ENCODE measurements at regions not wholly inside any gene's neighbourhood (a gene's known extent, or its start where the extent isn't known, plus 50 kb on each side); places are given as distances from the start of the nearest gene placed in this dataset.
A peak's percentile ranks its signal among the peaks of the same experiment; 100 is the strongest.

DNA sequence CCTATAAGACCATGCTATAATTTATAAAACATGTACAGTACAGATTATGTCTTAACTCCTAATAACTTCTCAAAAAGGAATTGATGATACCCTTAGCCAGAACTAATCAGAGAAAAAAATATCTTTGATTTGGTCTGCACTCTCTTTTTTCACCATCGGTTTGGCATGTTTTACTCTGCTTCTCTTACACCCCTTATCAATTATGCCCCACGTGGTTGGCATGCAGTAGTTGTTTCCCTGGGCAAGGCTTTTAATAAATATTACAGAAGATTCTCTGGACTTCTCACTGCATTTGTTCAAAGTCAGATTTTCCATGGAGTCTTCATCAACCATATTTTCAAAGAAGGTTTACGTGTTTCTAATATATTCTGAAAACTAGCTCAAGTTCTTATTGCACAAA, 167.4 kb upstream of the LRIG3 start:
- Histone ChIP-seq H3K27ac (no peak overlapping the region), H3K4me3 (no peak overlapping the region), H3K9me3 (no peaks in the 10 kb centered on the region), H3K36me3 (no peaks in the 10 kb centered on the region), H3K27me3 (no peaks in the 10 kb centered on the region), H3K4me1 (peaks cover 0 to 42% (median 20%) of the 10 kb centered on the region in 4 donors)
- intact Hi-C loops (cut with DNase I; ENCODE audit: low total_unique reads) = loop anchor here (10.0 kb wide), 1 partner anchor 543 kb away; no protein-coding TSS in a partner anchor
- no peak for DNase-seq
- TF ChIP-seq POLR2AphosphoS5 (IDR thresholded peaks at IDR 0.05) = no peak
- 32 to 58% (median 40%) methylated on average over 3 of the region's 3 CpGs for WGBS, 5 donors

DNA sequence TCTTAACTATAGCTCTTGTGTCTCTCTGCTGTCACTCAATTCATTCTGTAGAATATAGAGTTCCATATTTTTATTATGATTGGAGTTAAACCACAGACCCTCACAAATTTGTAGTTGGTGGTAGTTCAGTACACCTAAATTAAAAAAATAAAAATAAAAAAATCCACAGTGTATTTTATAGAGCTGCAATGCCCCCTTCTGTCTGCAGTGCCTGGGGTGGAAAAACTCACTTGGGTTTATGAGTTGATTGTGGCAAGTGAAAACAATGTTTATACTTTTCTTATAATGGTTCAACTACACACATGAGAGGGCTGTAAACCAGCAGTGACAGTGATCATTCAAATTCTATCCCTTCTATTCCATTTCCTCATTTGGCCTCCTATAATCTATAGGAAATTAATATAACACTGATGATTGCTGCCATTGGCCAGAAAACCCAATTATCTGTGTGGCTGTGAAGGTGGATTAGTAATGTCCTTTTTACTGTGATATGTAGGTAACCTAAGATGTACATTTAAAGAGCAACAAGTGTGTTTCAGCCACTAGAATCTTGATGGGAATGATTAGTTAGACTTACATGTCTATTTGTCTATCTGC, 166.9 kb upstream of the LRIG3 start:
- H3K4me1 ChIP-seq = peaks cover 0 to 42% (median 20%) of the 10 kb centered on the region in 4 donors
- no peaks in the 10 kb centered on the region for H3K9me3 ChIP-seq
- H3K27ac ChIP-seq = no peak overlapping the region
- TF ChIP-seq, protein P1, sequence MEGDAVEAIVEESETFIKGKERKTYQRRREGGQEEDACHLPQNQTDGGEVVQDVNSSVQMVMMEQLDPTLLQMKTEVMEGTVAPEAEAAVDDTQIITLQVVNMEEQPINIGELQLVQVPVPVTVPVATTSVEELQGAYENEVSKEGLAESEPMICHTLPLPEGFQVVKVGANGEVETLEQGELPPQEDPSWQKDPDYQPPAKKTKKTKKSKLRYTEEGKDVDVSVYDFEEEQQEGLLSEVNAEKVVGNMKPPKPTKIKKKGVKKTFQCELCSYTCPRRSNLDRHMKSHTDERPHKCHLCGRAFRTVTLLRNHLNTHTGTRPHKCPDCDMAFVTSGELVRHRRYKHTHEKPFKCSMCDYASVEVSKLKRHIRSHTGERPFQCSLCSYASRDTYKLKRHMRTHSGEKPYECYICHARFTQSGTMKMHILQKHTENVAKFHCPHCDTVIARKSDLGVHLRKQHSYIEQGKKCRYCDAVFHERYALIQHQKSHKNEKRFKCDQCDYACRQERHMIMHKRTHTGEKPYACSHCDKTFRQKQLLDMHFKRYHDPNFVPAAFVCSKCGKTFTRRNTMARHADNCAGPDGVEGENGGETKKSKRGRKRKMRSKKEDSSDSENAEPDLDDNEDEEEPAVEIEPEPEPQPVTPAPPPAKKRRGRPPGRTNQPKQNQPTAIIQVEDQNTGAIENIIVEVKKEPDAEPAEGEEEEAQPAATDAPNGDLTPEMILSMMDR (IDR thresholded peaks at IDR 0.05) = peak in 5 of 7 experiments; percentile 15 to 53 (median 44)
- TF ChIP-seq POLR2A (IDR thresholded peaks at IDR 0.05) (no peak), POLR2AphosphoS5 (IDR thresholded peaks at IDR 0.05) (no peak), EP300 (IDR thresholded peaks at IDR 0.05) (no peak)
- no peaks in the 10 kb centered on the region for H3K36me3 ChIP-seq
- H3K4me3 ChIP-seq = no peak overlapping the region
- H3K27me3 ChIP-seq = no peaks in the 10 kb centered on the region
- intact Hi-C loops (cut with DNase I; ENCODE audit: low total_unique reads) = loop anchor here (10.0 kb wide), 1 partner anchor 542 kb away; no protein-coding TSS in a partner anchor
- peak in 1 of 2 donors; percentile 30 for DNase-seq

DNA sequence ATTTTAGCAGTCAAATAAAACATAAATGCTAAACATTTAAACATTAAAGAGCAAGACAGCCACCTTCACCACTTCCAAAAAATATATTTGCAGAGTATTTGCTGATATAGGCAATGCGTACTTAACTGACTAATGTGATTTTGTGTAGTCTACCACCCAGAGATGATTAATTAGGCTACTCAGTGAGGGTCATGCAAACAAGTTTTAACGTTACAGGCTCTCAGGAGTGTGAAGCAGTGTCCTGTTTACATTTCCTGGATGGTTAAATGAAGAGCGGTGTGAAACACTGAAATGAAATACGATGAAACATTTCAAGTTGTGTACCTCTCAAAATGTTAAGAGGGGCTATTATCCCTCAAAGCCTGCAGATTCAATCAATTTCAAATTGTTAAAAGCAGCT, 165.8 kb upstream of the LRIG3 start:
- Histone ChIP-seq H3K4me1 (peaks cover 0 to 42% (median 20%) of the 10 kb centered on the region in 4 donors), H3K4me3 (no peak overlapping the region), H3K9me3 (no peaks in the 10 kb centered on the region), H3K36me3 (no peaks in the 10 kb centered on the region), H3K27ac (no peak overlapping the region), H3K27me3 (no peaks in the 10 kb centered on the region)
- DNase-seq = peak in 1 of 2 donors; percentile 35
- intact Hi-C loops (cut with DNase I; ENCODE audit: low total_unique reads) = loop anchor here (10.0 kb wide), 1 partner anchor 541 kb away; no protein-coding TSS in a partner anchor
- no peak for TF ChIP-seq POLR2A (IDR thresholded peaks at IDR 0.05)
- no peak for TF ChIP-seq EP300 (IDR thresholded peaks at IDR 0.05)
- TF ChIP-seq, protein P1 (IDR thresholded peaks at IDR 0.05) = no peak
- no peak for TF ChIP-seq POLR2AphosphoS5 (IDR thresholded peaks at IDR 0.05)
- 42 to 55% (median 49%) methylated on average over 4 of the region's 4 CpGs for WGBS, 5 donors

DNA sequence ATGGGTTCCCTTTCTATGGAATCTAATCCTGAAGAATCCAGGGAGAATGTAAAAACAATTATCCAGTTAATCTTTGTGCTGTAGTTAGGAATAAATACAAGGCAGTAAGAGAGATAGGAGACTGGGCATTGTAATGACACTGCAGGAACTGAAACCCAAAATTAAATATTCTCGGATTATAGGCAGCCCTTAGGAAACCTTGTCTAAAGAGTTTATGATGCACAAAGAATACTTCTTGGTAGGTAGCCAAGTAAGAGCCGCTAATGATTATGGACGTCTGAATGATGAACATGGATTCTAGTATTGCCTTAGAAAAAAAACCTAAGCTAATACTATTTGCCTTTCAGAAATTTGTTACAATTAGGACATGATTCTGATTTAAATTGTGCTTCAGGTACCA, 165.4 kb upstream of the LRIG3 start:
- Histone ChIP-seq H3K4me3 (no peak overlapping the region), H3K27me3 (no peaks in the 10 kb centered on the region), H3K9me3 (no peaks in the 10 kb centered on the region), H3K4me1 (peaks cover 0 to 42% (median 20%) of the 10 kb centered on the region in 4 donors), H3K36me3 (no peaks in the 10 kb centered on the region), H3K27ac (no peak overlapping the region)
- intact Hi-C loops (cut with DNase I; ENCODE audit: low total_unique reads) = loop anchor here (10.0 kb wide), 1 partner anchor 541 kb away; no protein-coding TSS in a partner anchor
- DNase-seq = peak in 1 of 2 donors; percentile 17
- TF ChIP-seq POLR2AphosphoS5 (IDR thresholded peaks at IDR 0.05) (no peak), EP300 (IDR thresholded peaks at IDR 0.05) (no peak), POLR2A (IDR thresholded peaks at IDR 0.05) (no peak)
- TF ChIP-seq, protein P1 (IDR thresholded peaks at IDR 0.05) = no peak
- whole genome bisulfite sequencing, 5 donors = 22 to 40% (median 34%) methylated on average over 3 of the region's 3 CpGs

All from stomach (tissue), 8 donors.